HepG2 (cell line): ENCODE measurements at regions not wholly inside any gene's neighbourhood (a gene's known extent, or its start where the extent isn't known, plus 50 kb on each side); places are given as distances from the start of the nearest gene placed in this dataset.

Source experiments
- ATAC-seq: fragments of 200-7000 bp; cut with Tn5 transposase; 3 replicates; pipeline ENCODE4 v1.9.1; 2020; ENCODE audit warnings: mild to moderate bottlenecking, moderate library complexity
- BruUV-seq: library from RNA; stranded (reverse); fragments of 400-500 nt; replicated peaks from 2 replicates; lab custom pipeline; 2021; lab: Mats Ljungman, UMichigan
- CTCF ChIA-PET: fragments of 300-600 bp; formaldehyde crosslinking; extraction: SDS; loops from one replicate; lab custom pipeline; 2021; ENCODE audit warnings: low total read pairs, inconsistent platforms, low intra/inter-chr PET ratio; lab: Yijun Ruan, JAX
- POLR2A ChIA-PET: fragments of 350-600 bp; sonication (Branson Sonifier 250); formaldehyde crosslinking; loops from one replicate; lab custom pipeline; 2020; ENCODE audit warnings: antibody characterized with exemption, inconsistent platforms; lab: Yijun Ruan, JAX
- DNase-seq: peaks from one replicate; pipeline ENCODE4 v3.0.0-alpha.2; 2015; ENCODE audit warnings: low spot score
- FAIRE-seq: peaks from 3 replicates; lab custom pipeline; 2011; peaks lifted over from hg19 to GRCh38; lab: Jason Lieb, UNC
- H2AFZ ChIP-seq: one replicate; pipeline ENCODE4 v1.6.1; 2011; ENCODE audit warnings: low read length, inconsistent platforms
- H3K27ac ChIP-seq: fragments of 300-600 bp; 3 replicates; pipeline ENCODE4 v1.8.0; 2011; ENCODE audit warnings: mixed run types, mild to moderate bottlenecking, mixed read lengths, low read length, inconsistent platforms; ENCODE audit not compliant: insufficient read depth; ENCODE audit errors: extremely low read length
- H3K27me3 ChIP-seq, 2 experiments: fragments of 200-600 bp in 1 of 2; 2 replicates in 1 of 2; 3 replicates in 1 of 2; pipeline versions ENCODE4 v1.6.0 to v1.8.0; 2011; ENCODE audit warnings: low read length in 2 of 2, mild to moderate bottlenecking in 2 of 2, moderate library complexity in 2 of 2, inconsistent platforms in 1 of 2; ENCODE audit not compliant: insufficient read depth in 2 of 2, control insufficient read depth in 1 of 2
- H3K36me3 ChIP-seq, 2 experiments: fragments of 200-600 bp in 1 of 2; replicated peaks in 1 of 2; 2 replicates in 1 of 2; 3 replicates in 1 of 2; pipeline versions ENCODE4 v1.5.1 to v1.8.0; 2011; ENCODE audit warnings: low read length in 2 of 2, inconsistent platforms in 1 of 2; ENCODE audit not compliant: insufficient read depth in 2 of 2, control insufficient read depth in 1 of 2
- H3K4me1 ChIP-seq: 2 replicates; pipeline ENCODE4 v1.5.1; 2012; ENCODE audit warnings: low read length, inconsistent platforms; ENCODE audit not compliant: insufficient read depth
- H3K4me2 ChIP-seq: 2 replicates; pipeline ENCODE4 v1.6.0; 2011; ENCODE audit warnings: low read depth, low read length, inconsistent platforms
- H3K4me3 ChIP-seq, 3 experiments: fragments of 200-600 bp in 1 of 3; sonication (generic), shearing (Covaris generic) in 1 of 3; replicated peaks in 1 of 3; 2 replicates each; pipeline ENCODE4 v1.5.1; 2011 to 2016; ENCODE audit warnings: low read length in 3 of 3, inconsistent platforms in 2 of 3, low read depth in 2 of 3, mild to moderate bottlenecking in 2 of 3, control low read depth in 1 of 3, mixed read lengths in 1 of 3; ENCODE audit not compliant: insufficient read depth in 1 of 3
- H3K79me2 ChIP-seq: one replicate; pipeline ENCODE4 v1.6.1; 2011; ENCODE audit warnings: low read length, inconsistent platforms; ENCODE audit not compliant: insufficient read depth
- H3K9ac ChIP-seq: 2 replicates; pipeline ENCODE4 v1.6.0; 2011; ENCODE audit warnings: mild to moderate bottlenecking, low read depth, low read length, inconsistent platforms; ENCODE audit not compliant: insufficient read depth
- H3K9me3 ChIP-seq: 2 replicates; pipeline ENCODE4 v1.5.1; 2012; ENCODE audit warnings: mild to moderate bottlenecking, low read length
- H4K20me1 ChIP-seq: 2 replicates; pipeline ENCODE4 v1.6.0; 2011; ENCODE audit warnings: inconsistent platforms, mild to moderate bottlenecking, low read length, moderate library complexity; ENCODE audit not compliant: insufficient read depth
- ARNT ChIP-seq: fragments of 450-650 bp; IDR thresholded peaks from 2 replicates; pipeline ENCODE4 v1.6.1; 2017
- CENPBD1 ChIP-seq: sonication (generic); formaldehyde crosslinking; IDR thresholded peaks from 2 replicates; pipeline ENCODE4 v1.8.0; 2022; ENCODE audit warnings: missing genetic modification reagents, low read depth, mild to moderate bottlenecking, borderline replicate concordance
- FIP1L1 ChIP-seq: fragments of 200-400 bp; formaldehyde crosslinking; IDR thresholded peaks from 2 replicates; pipeline ENCODE4 v1.6.1; 2018; ENCODE audit warnings: low read depth, mild to moderate bottlenecking, low read length, moderate library complexity, borderline replicate concordance; ENCODE audit not compliant: insufficient read depth
- HIC2 ChIP-seq: sonication (generic); formaldehyde crosslinking; IDR thresholded peaks from 2 replicates; pipeline ENCODE4 v1.9.0; 2022; ENCODE audit warnings: low read depth, missing genetic modification reagents
- MXI1 ChIP-seq: IDR thresholded peaks from 3 replicates; pipeline ENCODE4 v1.6.1; 2012; ENCODE audit warnings: low read depth, low read length, inconsistent platforms, borderline replicate concordance
- SRY ChIP-seq: sonication (generic); formaldehyde crosslinking; IDR thresholded peaks from 2 replicates; pipeline ENCODE4 v1.8.0; 2022; ENCODE audit warnings: mild to moderate bottlenecking, missing genetic modification reagents
- THAP7 ChIP-seq: sonication (generic); formaldehyde crosslinking; IDR thresholded peaks from 2 replicates; pipeline ENCODE4 v1.8.1; 2023; ENCODE audit warnings: mild to moderate bottlenecking, missing genetic modification reagents
- ZNF280B ChIP-seq: sonication (generic); formaldehyde crosslinking; IDR thresholded peaks from 2 replicates; pipeline ENCODE4 v1.5.0; 2020; ENCODE audit warnings: missing genetic modification reagents, mild to moderate bottlenecking, borderline replicate concordance
- ZNF543 ChIP-seq: sonication (generic); formaldehyde crosslinking; IDR thresholded peaks from 2 replicates; pipeline ENCODE4 v1.4.0; 2020; ENCODE audit warnings: mild to moderate bottlenecking, missing genetic modification reagents
- ZNF644 ChIP-seq: IDR thresholded peaks from 2 replicates; pipeline ENCODE4 v1.6.1; 2016; ENCODE audit warnings: low read depth
- WGBS: methylation state at CpG from one replicate; pipeline ENCODE4 v1.1.6; 2017; ENCODE audit warnings: low lambda C conversion rate; 5-methylcytosine and 5-hydroxymethylcytosine counted together
- in situ Hi-C: cut with HindIII; loops from 2 replicates; pipeline ENCODE4 v1.10.0; 2017; ENCODE audit warnings: low pct_unique_long_range_greater_than_20kb; ENCODE audit not compliant: extremely low pct_ligation_motif_present
- intact Hi-C: fragments of 100-400 bp; cut with micrococcal nuclease; formaldehyde crosslinking; loops from one replicate; pipeline ENCODE4 v1.10.0; 2022; ENCODE audit not compliant: unreplicated experiment

GRCh38 chr18:39057423-39058064 is 1491.9 kb upstream of the CELF4 start:
- TF ChIP-seq ARNT (no peak), THAP7 (CRISPR knock-in tag) (no peak), ZNF644 (CRISPR knock-in tag) (no peak), CENPBD1 (no peak), FIP1L1 (no peak), ZNF543 (no peak), MXI1 (no peak), SRY (CRISPR knock-in tag) (no peak), ZNF280B (CRISPR knock-in tag) (no peak), HIC2 (CRISPR knock-in tag) (no peak)
- no TSS peak for BruUV-seq
- Histone ChIP-seq H3K4me2 (no peak overlapping the region), H3K36me3 (no peaks in the 10 kb centered on the region), H2AFZ (no peak overlapping the region), H3K9me3 (no peaks in the 10 kb centered on the region), H3K9ac (no peak overlapping the region), H3K27ac (no peak overlapping the region), H3K27me3 (no peaks in the 10 kb centered on the region), H3K79me2 (no peaks in the 10 kb centered on the region), H4K20me1 (no peaks in the 10 kb centered on the region), H3K4me1 (no peaks in the 10 kb centered on the region), H3K4me3 (no peak overlapping the region)
- no peak for ATAC-seq
- in situ Hi-C loops (no loop called here), intact Hi-C loops (no loop called here)
- no peak for DNase-seq
- ChIA-PET POLR2A (no interaction called here), CTCF (no interaction called here)
- WGBS, result 0% methylated on average over 3 of the region's 3 CpGs
- FAIRE-seq, result no peak
